OCI-LY7 (cell line): ENCODE measurements at regions not wholly inside any gene's neighbourhood (a gene's known extent, or its start where the extent isn't known, plus 50 kb on each side); places are given as distances from the start of the nearest gene placed in this dataset.

Experiments used
- BruUV-seq: library from RNA; stranded (reverse); fragments of 400-500 nt; replicated peaks from 2 replicates; lab custom pipeline; 2021; lab: Mats Ljungman, UMichigan
- CTCF ChIA-PET: fragments of 300-600 bp; sonication (Branson Sonifier 250); formaldehyde crosslinking; loops from one replicate; lab custom pipeline; 2022; ENCODE audit warnings: antibody characterized with exemption; ENCODE audit not compliant: unreplicated experiment; lab: Charles Lee
- POLR2A ChIA-PET: fragments of 300-600 bp; sonication (Branson Sonifier 250); formaldehyde crosslinking; loops from one replicate; lab custom pipeline; 2022; ENCODE audit warnings: antibody characterized with exemption; lab: Charles Lee
- DNase-seq: peaks from one replicate; pipeline ENCODE4 v3.0.0-alpha.2; 2015; ENCODE audit warnings: low spot score
- H2AFZ ChIP-seq: fragments of 200-600 bp; sonication (generic), shearing (Covaris generic); 2 replicates; pipeline ENCODE4 v1.6.1; 2014; ENCODE audit warnings: mild to moderate bottlenecking, antibody characterized with exemption, low read length, moderate library complexity
- H3K27ac ChIP-seq: fragments of 200-600 bp; sonication (generic); 2 replicates; pipeline ENCODE4 v1.5.1; 2014; ENCODE audit warnings: mixed run types, low read depth, mild to moderate bottlenecking, moderate library complexity, low read length, inconsistent platforms; ENCODE audit not compliant: poor library complexity, severe bottlenecking
- H3K36me3 ChIP-seq: fragments of 200-600 bp; sonication (generic); 2 replicates; pipeline ENCODE4 v1.6.1; 2014; ENCODE audit warnings: mild to moderate bottlenecking, antibody characterized with exemption, low read length, moderate library complexity, mixed read lengths; ENCODE audit not compliant: insufficient read depth
- H3K4me1 ChIP-seq: fragments of 200-600 bp; sonication (generic); 2 replicates; pipeline ENCODE4 v1.5.1; 2014; ENCODE audit warnings: mild to moderate bottlenecking, low read length; ENCODE audit not compliant: insufficient read depth, poor library complexity, severe bottlenecking
- H3K4me2 ChIP-seq: fragments of 200-600 bp; sonication (generic); 2 replicates; pipeline ENCODE4 v1.6.1; 2014; ENCODE audit warnings: mild to moderate bottlenecking, low read length
- H3K4me3 ChIP-seq: fragments of 200-600 bp; sonication (generic); 2 replicates; pipeline ENCODE4 v1.5.1; 2014; ENCODE audit warnings: mild to moderate bottlenecking, low read depth, low read length; ENCODE audit not compliant: poor library complexity, severe bottlenecking
- H3K79me2 ChIP-seq: fragments of 200-600 bp; sonication (generic); 2 replicates; pipeline ENCODE4 v1.6.1; 2016; ENCODE audit warnings: low read depth, mild to moderate bottlenecking, low read length, moderate library complexity, mixed read lengths; ENCODE audit not compliant: insufficient read depth
- H3K9me2 ChIP-seq: fragments of 200-600 bp; sonication (generic); 2 replicates; pipeline ENCODE4 v1.6.1; 2016; ENCODE audit warnings: mild to moderate bottlenecking, low read length, mixed read lengths; ENCODE audit not compliant: insufficient read depth
- H3K9me3 ChIP-seq: fragments of 200-600 bp; sonication (generic); 2 replicates; pipeline ENCODE4 v1.6.1; 2014; ENCODE audit warnings: mild to moderate bottlenecking, mixed run types, low read length, mixed read lengths
- H4K20me1 ChIP-seq: fragments of 200-600 bp; sonication (generic); 2 replicates; pipeline ENCODE4 v1.6.1; 2014; ENCODE audit warnings: mild to moderate bottlenecking, antibody characterized with exemption, low read length, moderate library complexity, mixed read lengths; ENCODE audit not compliant: insufficient read depth
- CTCF ChIP-seq: fragments of 200-600 bp; sonication (generic); conservative IDR thresholded peaks from 2 replicates; pipeline ENCODE4 v1.5.1; 2014; ENCODE audit warnings: mild to moderate bottlenecking, antibody characterized with exemption, low read length, moderate library complexity, mixed read lengths
- EZH2phosphoT487 ChIP-seq: fragments of 200-600 bp; sonication (generic); IDR thresholded peaks from 2 replicates; pipeline ENCODE4 v1.6.1; 2018; ENCODE audit warnings: low read depth, borderline replicate concordance, mild to moderate bottlenecking, mixed run types, antibody characterized with exemption, low read length, moderate library complexity, mixed read lengths
- intact Hi-C: fragments of 100-400 bp; cut with micrococcal nuclease; formaldehyde crosslinking; loops from one replicate; pipeline ENCODE4 v1.10.0; 2022; ENCODE audit not compliant: unreplicated experiment

GRCh38 chr4:147309434-147309833 is 171.5 kb upstream of the EDNRA start:
- Histone ChIP-seq H3K9me3 (no peaks in the 10 kb centered on the region), H2AFZ (no peak overlapping the region), H4K20me1 (no peaks in the 10 kb centered on the region), H3K79me2 (no peaks in the 10 kb centered on the region), H3K4me3 (no peak overlapping the region), H3K27ac (no peak overlapping the region), H3K36me3 (no peaks in the 10 kb centered on the region), H3K4me2 (no peak overlapping the region), H3K4me1 (no peaks in the 10 kb centered on the region), H3K9me2 (no peaks in the 10 kb centered on the region)
- no peak for TF ChIP-seq CTCF
- no peak for TF ChIP-seq EZH2phosphoT487
- ChIA-PET CTCF (no interaction called here), POLR2A (interaction anchor here (1.4 kb wide), 1 partner anchor 9 kb away, joined by 5 read pairs; no protein-coding TSS in a partner anchor)
- DNase-seq: no peak
- intact Hi-C loops: no loop called here
- BruUV-seq: no TSS peak

- TF ChIP-seq EZH2phosphoT487 (no peak), CTCF (no peak)
- no TSS peak for BruUV-seq
- H3K4me1 ChIP-seq: no peaks in the 10 kb centered on the region
- no peaks in the 10 kb centered on the region for H4K20me1 ChIP-seq
- CTCF ChIA-PET: no interaction called here
- H3K79me2 ChIP-seq: no peaks in the 10 kb centered on the region
- no peak overlapping the region for H2AFZ ChIP-seq
- no peak overlapping the region for H3K4me3 ChIP-seq
- intact Hi-C loops: no loop called here
- no peak overlapping the region for H3K27ac ChIP-seq
- H3K9me2 ChIP-seq: no peaks in the 10 kb centered on the region
- no peak overlapping the region for H3K4me2 ChIP-seq
- no peaks in the 10 kb centered on the region for H3K9me3 ChIP-seq
- H3K36me3 ChIP-seq: no peaks in the 10 kb centered on the region
- POLR2A ChIA-PET: no interaction called here
- no peak for DNase-seq
These were observed 170.6 kb upstream of the EDNRA start for GRCh38 chr4:147310312-147310711.

GRCh38 chr4:147311956-147312355 is 168.9 kb upstream of the EDNRA start:
- H3K4me2 ChIP-seq: no peak overlapping the region
- intact Hi-C loops: no loop called here
- no peaks in the 10 kb centered on the region for H3K36me3 ChIP-seq
- H3K79me2 ChIP-seq: no peaks in the 10 kb centered on the region
- H3K4me1 ChIP-seq: no peaks in the 10 kb centered on the region
- CTCF ChIA-PET: no interaction called here
- no peak overlapping the region for H2AFZ ChIP-seq
- no peak for TF ChIP-seq CTCF
- no peak for TF ChIP-seq EZH2phosphoT487
- no TSS peak for BruUV-seq
- no peak for DNase-seq
- no peak overlapping the region for H3K4me3 ChIP-seq
- POLR2A ChIA-PET: no interaction called here
- no peak overlapping the region for H3K27ac ChIP-seq
- H3K9me3 ChIP-seq: no peaks in the 10 kb centered on the region
- no peaks in the 10 kb centered on the region for H4K20me1 ChIP-seq
- no peaks in the 10 kb centered on the region for H3K9me2 ChIP-seq
